DND-41 (cell line): ENCODE measurements at regions not wholly inside any gene's neighbourhood (a gene's known extent, or its start where the extent isn't known, plus 50 kb on each side); places are given as distances from the start of the nearest gene placed in this dataset.
"Not testable (repeated sequence)": the region's sequence is repeated elsewhere in the genome, so short reads cannot be mapped to it uniquely, and the experiment has no call there.

Experiments
- ATAC-seq: fragments of 200-7000 bp; cut with Tn5 transposase; 3 replicates; pipeline ENCODE4 v1.9.1; 2021; ENCODE audit warnings: low read depth; ENCODE audit not compliant: insufficient read depth
- DNase-seq: peaks from one replicate; pipeline ENCODE4 v3.0.0-alpha.2; 2020
- H2AFZ ChIP-seq: 2 replicates; pipeline ENCODE4 v1.6.0; 2012; ENCODE audit warnings: low read depth, low read length
- H3K27ac ChIP-seq: 2 replicates; pipeline ENCODE4 v1.5.1; 2012; ENCODE audit warnings: low read length, inconsistent platforms
- H3K27me3 ChIP-seq: fragments of 200-600 bp; sonication (generic); 2 replicates; pipeline ENCODE4 v1.6.0; 2012; ENCODE audit warnings: low read length, mild to moderate bottlenecking, inconsistent platforms; ENCODE audit not compliant: insufficient read depth, poor library complexity
- H3K36me3 ChIP-seq: 2 replicates; pipeline ENCODE4 v1.5.1; 2012; ENCODE audit warnings: low read length, inconsistent platforms; ENCODE audit not compliant: insufficient read depth
- H3K4me1 ChIP-seq: 2 replicates; pipeline ENCODE4 v1.5.1; 2012; ENCODE audit warnings: mild to moderate bottlenecking, low read length; ENCODE audit not compliant: insufficient read depth
- H3K4me2 ChIP-seq: 2 replicates; pipeline ENCODE4 v1.6.0; 2012; ENCODE audit warnings: mild to moderate bottlenecking, moderate library complexity, low read length, inconsistent platforms; ENCODE audit not compliant: insufficient read depth
- H3K4me3 ChIP-seq, 2 experiments: fragments of 200-600 bp in 1 of 2; shearing (Covaris generic) in 1 of 2; 2 replicates each; pipeline ENCODE4 v1.5.1; 2012 to 2016; ENCODE audit warnings: inconsistent platforms in 2 of 2, low read length in 2 of 2, mild to moderate bottlenecking in 2 of 2, low read depth in 1 of 2, moderate library complexity in 1 of 2
- H3K79me2 ChIP-seq: 2 replicates; pipeline ENCODE4 v1.6.0; 2012; ENCODE audit warnings: low read length, inconsistent platforms; ENCODE audit not compliant: insufficient read depth
- H3K9ac ChIP-seq: 2 replicates; pipeline ENCODE4 v1.6.0; 2012; ENCODE audit warnings: low read depth, mild to moderate bottlenecking, inconsistent platforms, low read length, moderate library complexity
- H3K9me3 ChIP-seq: 2 replicates; pipeline ENCODE4 v1.5.1; 2012; ENCODE audit warnings: low read length, moderate library complexity, mild to moderate bottlenecking, inconsistent platforms; ENCODE audit not compliant: insufficient read depth, severe bottlenecking
- H4K20me1 ChIP-seq: 2 replicates; pipeline ENCODE4 v1.6.0; 2012; ENCODE audit warnings: low read length; ENCODE audit not compliant: insufficient read depth
- EZH2 ChIP-seq: IDR thresholded peaks from 3 replicates; pipeline ENCODE4 v1.6.1; 2012; ENCODE audit warnings: borderline replicate concordance, low read depth, mild to moderate bottlenecking, moderate library complexity, low read length, inconsistent platforms; ENCODE audit not compliant: severe bottlenecking
- TF ChIP-seq, protein P1 (sequence below): IDR thresholded peaks from 2 replicates; pipeline ENCODE4 v1.5.1; 2012; ENCODE audit warnings: borderline replicate concordance, low read length, moderate library complexity, mild to moderate bottlenecking; ENCODE audit not compliant: poor library complexity, severe bottlenecking; ENCODE audit errors: extremely low read depth

DNA sequence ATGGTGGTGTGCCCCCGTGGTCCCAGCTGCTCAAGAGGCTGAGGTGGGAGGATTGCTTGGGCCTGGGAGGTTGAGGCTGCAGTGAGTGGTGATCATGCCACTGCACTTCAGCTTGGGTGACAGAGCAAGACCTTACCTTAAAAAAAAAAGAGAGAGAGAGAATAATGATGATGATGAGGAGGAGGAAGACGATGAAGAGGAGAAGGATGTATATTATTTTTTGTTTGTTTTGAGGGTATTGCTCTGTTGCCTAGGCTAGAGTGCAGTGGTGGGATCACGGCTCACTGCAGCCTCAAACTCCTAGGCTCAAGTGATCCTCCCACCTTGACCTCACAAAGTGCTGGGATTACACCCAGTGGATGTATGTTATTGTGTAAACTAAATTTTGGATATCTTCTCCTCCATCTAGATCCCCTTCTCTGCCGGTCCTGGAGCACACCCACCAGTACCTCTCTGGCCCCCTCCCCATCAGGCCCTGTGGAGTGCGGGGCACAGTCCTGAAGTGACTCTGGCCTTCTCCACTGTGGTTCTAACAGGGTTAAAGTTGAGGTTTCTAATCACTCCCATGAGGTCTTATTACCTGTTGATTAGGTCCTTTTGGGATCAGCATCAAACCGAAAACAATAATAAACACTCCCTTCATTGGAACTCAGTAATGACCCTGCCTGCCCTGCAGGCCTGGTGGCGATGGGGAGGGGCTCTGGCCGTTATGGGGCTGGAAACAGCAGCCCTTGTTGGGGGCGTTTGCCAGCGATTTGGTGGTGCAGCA, 60.5 kb upstream of the ZFHX3 start:
- Histone ChIP-seq H3K36me3 (no peaks in the 10 kb centered on the region), H3K4me3 (no peak overlapping the region), H4K20me1 (no peaks in the 10 kb centered on the region), H3K4me1 (no peaks in the 10 kb centered on the region), H3K27me3 (no peaks in the 10 kb centered on the region), H3K9ac (no peak overlapping the region), H3K9me3 (no peaks in the 10 kb centered on the region), H3K79me2 (no peaks in the 10 kb centered on the region), H2AFZ (no peak overlapping the region), H3K27ac (no peak overlapping the region), H3K4me2 (no peak overlapping the region)
- TF ChIP-seq, protein P1, sequence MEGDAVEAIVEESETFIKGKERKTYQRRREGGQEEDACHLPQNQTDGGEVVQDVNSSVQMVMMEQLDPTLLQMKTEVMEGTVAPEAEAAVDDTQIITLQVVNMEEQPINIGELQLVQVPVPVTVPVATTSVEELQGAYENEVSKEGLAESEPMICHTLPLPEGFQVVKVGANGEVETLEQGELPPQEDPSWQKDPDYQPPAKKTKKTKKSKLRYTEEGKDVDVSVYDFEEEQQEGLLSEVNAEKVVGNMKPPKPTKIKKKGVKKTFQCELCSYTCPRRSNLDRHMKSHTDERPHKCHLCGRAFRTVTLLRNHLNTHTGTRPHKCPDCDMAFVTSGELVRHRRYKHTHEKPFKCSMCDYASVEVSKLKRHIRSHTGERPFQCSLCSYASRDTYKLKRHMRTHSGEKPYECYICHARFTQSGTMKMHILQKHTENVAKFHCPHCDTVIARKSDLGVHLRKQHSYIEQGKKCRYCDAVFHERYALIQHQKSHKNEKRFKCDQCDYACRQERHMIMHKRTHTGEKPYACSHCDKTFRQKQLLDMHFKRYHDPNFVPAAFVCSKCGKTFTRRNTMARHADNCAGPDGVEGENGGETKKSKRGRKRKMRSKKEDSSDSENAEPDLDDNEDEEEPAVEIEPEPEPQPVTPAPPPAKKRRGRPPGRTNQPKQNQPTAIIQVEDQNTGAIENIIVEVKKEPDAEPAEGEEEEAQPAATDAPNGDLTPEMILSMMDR, result no peak
- no peak for TF ChIP-seq EZH2
- ATAC-seq (no peak), DNase-seq (no peak)

DNA sequence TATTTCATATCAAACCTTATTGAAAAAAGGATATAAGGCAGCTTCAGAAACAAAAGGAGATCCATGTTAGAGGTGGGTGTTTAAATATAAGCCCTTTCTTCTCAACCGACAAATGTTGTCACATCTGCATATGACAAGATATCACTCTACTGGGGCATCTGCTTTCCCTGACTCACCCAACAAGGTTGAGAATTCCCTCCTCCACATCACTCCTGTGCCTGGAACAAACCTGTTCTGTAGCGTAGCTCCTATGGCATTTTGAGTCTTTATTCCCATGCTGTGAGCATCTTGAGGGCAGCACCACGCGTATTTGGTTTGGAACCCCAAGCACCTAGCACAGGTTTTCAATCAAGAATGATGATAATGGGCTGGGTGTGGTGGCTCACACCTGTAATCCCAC, 59.4 kb upstream of the ZFHX3 start:
- H3K4me2 ChIP-seq, result no peak overlapping the region
- DNase-seq (no peak), ATAC-seq (no peak)
- no peaks in the 10 kb centered on the region for H3K79me2 ChIP-seq
- no peaks in the 10 kb centered on the region for H3K36me3 ChIP-seq
- no peak overlapping the region for H3K9ac ChIP-seq
- no peak overlapping the region for H3K27ac ChIP-seq
- H4K20me1 ChIP-seq, result no peaks in the 10 kb centered on the region
- no peak overlapping the region for H3K4me3 ChIP-seq
- no peaks in the 10 kb centered on the region for H3K4me1 ChIP-seq
- H2AFZ ChIP-seq, result no peak overlapping the region
- no peaks in the 10 kb centered on the region for H3K27me3 ChIP-seq
- H3K9me3 ChIP-seq, result no peaks in the 10 kb centered on the region
- TF ChIP-seq, protein P1, result no peak
- TF ChIP-seq EZH2, result no peak

DNA sequence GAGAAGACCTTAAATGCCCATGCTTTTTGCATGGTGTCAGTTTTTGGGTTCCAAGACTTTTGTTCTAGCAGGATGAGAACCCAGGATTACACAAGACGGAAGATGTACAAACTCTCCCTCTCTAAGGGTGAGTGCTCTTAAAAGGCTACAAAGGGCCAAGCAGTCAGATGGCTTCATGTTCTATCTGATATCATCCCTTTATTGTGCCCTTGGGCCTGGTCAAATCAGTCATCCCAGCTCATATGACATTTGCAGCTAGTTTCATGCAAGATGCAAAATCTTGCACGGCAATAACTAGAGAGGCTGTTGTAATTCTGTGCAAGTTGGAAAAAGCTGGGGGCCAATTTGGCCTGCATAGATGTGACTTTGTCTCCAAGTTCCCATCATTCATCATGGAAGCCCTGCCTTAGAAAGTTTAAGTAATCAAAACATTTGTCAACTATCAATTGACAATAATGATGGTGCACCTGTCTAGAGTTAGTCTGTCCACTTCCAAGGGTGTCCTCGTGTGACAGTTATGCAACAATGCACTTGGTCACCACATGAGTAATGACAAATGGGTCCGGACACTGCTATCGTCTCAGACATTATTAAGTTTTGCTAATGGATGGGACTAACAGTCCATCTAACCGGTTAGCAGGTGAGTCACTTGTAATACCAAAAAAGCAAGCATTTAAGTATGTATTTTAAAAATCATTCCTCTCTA, 58.6 kb upstream of the ZFHX3 start:
- H3K27me3 ChIP-seq, result no peaks in the 10 kb centered on the region
- H3K36me3 ChIP-seq, result no peaks in the 10 kb centered on the region
- no peaks in the 10 kb centered on the region for H3K79me2 ChIP-seq
- H3K4me2 ChIP-seq, result no peak overlapping the region
- DNase-seq, result no peak
- no peaks in the 10 kb centered on the region for H3K4me1 ChIP-seq
- no peak overlapping the region for H3K27ac ChIP-seq
- ATAC-seq, result no peak
- no peak overlapping the region for H2AFZ ChIP-seq
- H4K20me1 ChIP-seq, result no peaks in the 10 kb centered on the region
- H3K4me3 ChIP-seq, result no peak overlapping the region
- TF ChIP-seq, protein P1, result no peak
- TF ChIP-seq EZH2, result no peak
- H3K9ac ChIP-seq, result no peak overlapping the region
- H3K9me3 ChIP-seq, result no peaks in the 10 kb centered on the region

- DNase-seq, result no peak
- TF ChIP-seq EZH2, result no peak
- TF ChIP-seq, protein P1, result no peak
Measured at GRCh38 chr16:73101568-73101967, 53.6 kb upstream of the ZFHX3 start.

DNA sequence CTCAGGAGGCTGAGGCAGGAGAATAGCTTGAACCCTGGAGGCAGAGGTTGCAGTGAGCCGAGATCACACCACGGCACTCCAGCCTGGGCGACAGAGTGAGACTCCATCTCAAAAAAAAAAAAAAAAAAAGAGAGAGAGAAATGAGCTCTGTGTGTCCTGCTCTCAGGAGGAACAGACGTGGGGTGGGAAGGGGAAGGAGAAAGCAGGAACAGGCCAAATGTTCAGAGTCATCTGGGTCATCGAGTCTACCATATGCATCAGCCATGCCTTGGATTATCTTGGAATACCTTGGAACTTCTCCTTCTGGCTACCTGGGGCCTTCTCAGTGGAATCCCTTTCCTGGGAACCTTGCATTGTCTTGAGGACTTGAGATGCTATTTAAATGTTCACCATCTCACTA, 51.7 kb upstream of the ZFHX3 start:
- not testable (repeated sequence) for ATAC-seq, H3K4me2 ChIP-seq, H3K27me3 ChIP-seq, DNase-seq, H3K79me2 ChIP-seq, H3K9ac ChIP-seq, H3K9me3 ChIP-seq, H2AFZ ChIP-seq, H3K4me3 ChIP-seq, H3K4me1 ChIP-seq, H3K36me3 ChIP-seq, H4K20me1 ChIP-seq, H3K27ac ChIP-seq

More at GRCh38 chr16:73101568-73101967, 53.6 kb upstream of the ZFHX3 start:
- Histone ChIP-seq H3K9ac (no peak overlapping the region), H3K27me3 (no peaks in the 10 kb centered on the region), H3K4me1 (no peaks in the 10 kb centered on the region), H2AFZ (no peak overlapping the region), H3K79me2 (no peaks in the 10 kb centered on the region), H3K9me3 (no peaks in the 10 kb centered on the region), H3K4me2 (no peak overlapping the region), H3K36me3 (no peaks in the 10 kb centered on the region), H3K4me3 (no peak overlapping the region), H4K20me1 (no peaks in the 10 kb centered on the region), H3K27ac (no peak overlapping the region)
- ATAC-seq, result no peak
